CD4-positive, CD25-positive, alpha-beta regulatory T cell (primary cell): ENCODE measurements at regions not wholly inside any gene's neighbourhood (a gene's known extent, or its start where the extent isn't known, plus 50 kb on each side); places are given as distances from the start of the nearest gene placed in this dataset.
A peak's percentile ranks its signal among the peaks of the same experiment; 100 is the strongest.
"Not testable (repeated sequence)": the region's sequence is repeated elsewhere in the genome, so short reads cannot be mapped to it uniquely, and the experiment has no call there.

Experiments
- ATAC-seq, 2 donors: fragments of 150-1000 bp; cut with Tn5 transposase; one replicate each; pipeline ENCODE4 v1.10.0; 2021; ENCODE audit warnings: low read depth in 2 of 2, moderate number of reproducible peaks in 2 of 2, moderate library complexity in 1 of 2
- DNase-seq, 3 donors: peaks; one replicate each; pipeline versions ENCODE4 v3.0.0 to v3.0.0-alpha.2; 2012 to 2022; ENCODE audit warnings: mixed read lengths in 1 of 3
- H3K27ac ChIP-seq: one replicate; pipeline ENCODE4 v1.7.0; 2013; ENCODE audit warnings: mild to moderate bottlenecking, low read length; ENCODE audit not compliant: insufficient read depth, poor library complexity, severe bottlenecking
- H3K27me3 ChIP-seq: one replicate; pipeline ENCODE4 v1.7.0; 2013; ENCODE audit warnings: low read length; ENCODE audit not compliant: control insufficient read depth, insufficient read depth
- H3K36me3 ChIP-seq: one replicate; pipeline ENCODE4 v1.7.0; 2013; ENCODE audit warnings: mild to moderate bottlenecking, low read length, moderate library complexity; ENCODE audit not compliant: control insufficient read depth, insufficient read depth
- H3K4me1 ChIP-seq: 2 replicates; pipeline ENCODE4 v1.7.0; 2013; ENCODE audit warnings: mild to moderate bottlenecking, low read length; ENCODE audit not compliant: insufficient read depth, control insufficient read depth, poor library complexity, severe bottlenecking
- H3K4me3 ChIP-seq: one replicate; pipeline ENCODE4 v1.7.0; 2013; ENCODE audit warnings: low read depth, mild to moderate bottlenecking, low read length, moderate library complexity
- H3K9me3 ChIP-seq, 2 experiments: 1 replicate in 1 of 2; 2 replicates in 1 of 2; pipeline ENCODE4 v1.7.0; 2013; ENCODE audit warnings: low read length in 2 of 2, mild to moderate bottlenecking in 1 of 2, moderate library complexity in 1 of 2; ENCODE audit not compliant: control insufficient read depth in 2 of 2
- H3K27ac Mint-ChIP-seq, 3 donors: one replicate each; pipeline ENCODE4 v1.8.0; 2020 to 2022; ENCODE audit warnings: mild to moderate bottlenecking in 3 of 3, mixed read lengths in 3 of 3, moderate library complexity in 2 of 3
- H3K27me3 Mint-ChIP-seq: one replicate; pipeline ENCODE4 v1.8.0; 2022; ENCODE audit warnings: mild to moderate bottlenecking, mixed read lengths
- H3K36me3 Mint-ChIP-seq: one replicate; pipeline ENCODE4 v1.8.0; 2020; ENCODE audit warnings: mixed read lengths
- H3K4me1 Mint-ChIP-seq, 4 donors: one replicate each; pipeline ENCODE4 v1.8.0; 2020 to 2022; ENCODE audit warnings: mixed read lengths in 4 of 4, mild to moderate bottlenecking in 1 of 4
- H3K4me3 Mint-ChIP-seq, 4 donors: one replicate each; pipeline ENCODE4 v1.8.0; 2020 to 2022; ENCODE audit warnings: mild to moderate bottlenecking in 4 of 4, mixed read lengths in 4 of 4, moderate library complexity in 3 of 4
- H3K9me3 Mint-ChIP-seq, 7 donors: one replicate each; pipeline ENCODE4 v1.8.0; 2020 to 2022; ENCODE audit warnings: mixed read lengths in 7 of 7, mild to moderate bottlenecking in 3 of 7, moderate library complexity in 2 of 7

GRCh38 chr14:106228541-106229158 is 702.3 kb downstream of the TMEM121 start:
- H3K27ac Mint-ChIP-seq = peak overlapping the region; percentile 70 to 97 (median 93)
- ATAC-seq = peak; percentile 95 to 98
- Histone ChIP-seq H3K9me3 (no peaks in the 10 kb centered on the region), H3K36me3 (no peaks in the 10 kb centered on the region), H3K4me1 (peaks cover 17% of the 10 kb centered on the region), H3K27ac (peak overlapping the region; percentile 52), H3K4me3 (peak overlapping the region; percentile 63), H3K27me3 (peaks cover 2% of the 10 kb centered on the region)
- H3K4me3 Mint-ChIP-seq = peak overlapping the region; percentile 57 to 88 (median 76)
- H3K27me3 Mint-ChIP-seq = no peaks in the 10 kb centered on the region
- H3K4me1 Mint-ChIP-seq = peaks cover 23 to 73% (median 34%) of the 10 kb centered on the region in 4 donors
- H3K36me3 Mint-ChIP-seq = no peaks in the 10 kb centered on the region
- no peaks in the 10 kb centered on the region for H3K9me3 Mint-ChIP-seq
- peak in 2 of 3 donors; percentile 57 to 80 for DNase-seq

- peak overlapping the region; percentile 6 for H3K4me3 ChIP-seq
- Mint-ChIP-seq H3K4me1 (peaks cover 10 to 71% (median 33%) of the 10 kb centered on the region in 4 donors), H3K4me3 (peak overlapping the region in 3 of 4 donors; percentile 76 to 87 (median 82))
Observed at GRCh38 chr14:106230071-106230470, 703.7 kb downstream of the TMEM121 start.

GRCh38 chr14:106233191-106233590 is 706.8 kb downstream of the TMEM121 start:
- H3K27me3 ChIP-seq, H3K4me3 Mint-ChIP-seq, H3K27ac ChIP-seq, H3K36me3 Mint-ChIP-seq, ATAC-seq, DNase-seq, H3K9me3 ChIP-seq, H3K4me1 ChIP-seq, H3K36me3 ChIP-seq, H3K9me3 Mint-ChIP-seq, H3K4me3 ChIP-seq: not testable (repeated sequence)
- Mint-ChIP-seq H3K27ac (peak overlapping the region in 1 of 3 donors; percentile 31), H3K4me1 (peaks cover 10 to 51% (median 22%) of the 10 kb centered on the region in 4 donors), H3K27me3 (peaks cover 30% of the 10 kb centered on the region)

More at GRCh38 chr14:106230071-106230470, 703.7 kb downstream of the TMEM121 start:
- Histone ChIP-seq H3K27me3 (peaks cover 2% of the 10 kb centered on the region), H3K36me3 (no peaks in the 10 kb centered on the region), H3K4me1 (peaks cover 13% of the 10 kb centered on the region), H3K9me3 (no peaks in the 10 kb centered on the region), H3K27ac (no peak overlapping the region)
- H3K9me3 Mint-ChIP-seq = no peaks in the 10 kb centered on the region
- H3K36me3 Mint-ChIP-seq = no peaks in the 10 kb centered on the region
- peaks cover 7% of the 10 kb centered on the region for H3K27me3 Mint-ChIP-seq
- DNase-seq = no peak
- H3K27ac Mint-ChIP-seq = peak overlapping the region; percentile 27 to 82 (median 70)
- no peak for ATAC-seq

GRCh38 chr14:106234525-106235254 is 708.3 kb downstream of the TMEM121 start:
- not testable (repeated sequence) for H3K27me3 ChIP-seq, ATAC-seq, H3K27ac ChIP-seq, H3K4me1 ChIP-seq, H3K4me3 ChIP-seq, H3K36me3 ChIP-seq, H3K36me3 Mint-ChIP-seq, H3K9me3 Mint-ChIP-seq, H3K9me3 ChIP-seq
- peaks cover 5 to 39% (median 16%) of the 10 kb centered on the region in 4 donors for H3K4me1 Mint-ChIP-seq
- peak overlapping the region; percentile 38 to 48 (median 46) for H3K27ac Mint-ChIP-seq
- peak overlapping the region in 1 of 4 donors; percentile 52 for H3K4me3 Mint-ChIP-seq
- peaks cover 41% of the 10 kb centered on the region for H3K27me3 Mint-ChIP-seq
- peak in 2 of 3 donors; percentile 8 to 34 for DNase-seq

- Mint-ChIP-seq H3K9me3 (no peaks in the 10 kb centered on the region), H3K4me3 (no peak overlapping the region), H3K27me3 (peaks cover 49% of the 10 kb centered on the region), H3K27ac (peak overlapping the region in 1 of 3 donors; percentile 69), H3K4me1 (peaks cover 0 to 33% (median 11%) of the 10 kb centered on the region in 4 donors), H3K36me3 (no peaks in the 10 kb centered on the region)
- no peak overlapping the region for H3K4me3 ChIP-seq
- H3K27ac ChIP-seq = no peak overlapping the region
- peaks cover 12% of the 10 kb centered on the region for H3K27me3 ChIP-seq
- no peaks in the 10 kb centered on the region for H3K9me3 ChIP-seq
- ATAC-seq (no peak), DNase-seq (no peak)
- H3K4me1 ChIP-seq = peaks cover 4% of the 10 kb centered on the region
- H3K36me3 ChIP-seq = no peaks in the 10 kb centered on the region
Observed at GRCh38 chr14:106235356-106236159, 709.2 kb downstream of the TMEM121 start.

- H3K4me1 ChIP-seq = no peaks in the 10 kb centered on the region
- no peaks in the 10 kb centered on the region for H3K36me3 ChIP-seq
- H3K36me3 Mint-ChIP-seq = no peaks in the 10 kb centered on the region
- no peak overlapping the region for H3K4me3 Mint-ChIP-seq
- peaks cover 0 to 5% (median 0%) of the 10 kb centered on the region in 4 donors for H3K4me1 Mint-ChIP-seq
- no peaks in the 10 kb centered on the region for H3K9me3 ChIP-seq
- no peak overlapping the region for H3K27ac ChIP-seq
- H3K27me3 Mint-ChIP-seq = peaks cover 40% of the 10 kb centered on the region
- ATAC-seq (no peak), DNase-seq (no peak)
- peaks cover 3% of the 10 kb centered on the region for H3K27me3 ChIP-seq
- H3K27ac Mint-ChIP-seq = no peak overlapping the region
- peaks cover 0 to 3% (median 0%) of the 10 kb centered on the region in 7 donors for H3K9me3 Mint-ChIP-seq
- no peak overlapping the region for H3K4me3 ChIP-seq
Observed at GRCh38 chr14:106248321-106249192, 722.2 kb downstream of the TMEM121 start.

- not testable (repeated sequence) for H3K4me1 ChIP-seq, H3K36me3 Mint-ChIP-seq, H3K4me1 Mint-ChIP-seq, ATAC-seq, H3K9me3 ChIP-seq, H3K27ac Mint-ChIP-seq, H3K27ac ChIP-seq, H3K4me3 Mint-ChIP-seq, H3K4me3 ChIP-seq, H3K36me3 ChIP-seq, H3K9me3 Mint-ChIP-seq, DNase-seq
- peaks cover 22% of the 10 kb centered on the region for H3K27me3 Mint-ChIP-seq
- peaks cover 10% of the 10 kb centered on the region for H3K27me3 ChIP-seq
Observed at GRCh38 chr14:106253995-106254394, 727.6 kb downstream of the TMEM121 start.
